ENCODE measurements at regions not wholly inside any gene's neighbourhood (a gene's known extent, or its start where the extent isn't known, plus 50 kb on each side); places are given as distances from the start of the nearest gene placed in this dataset.

DNA sequence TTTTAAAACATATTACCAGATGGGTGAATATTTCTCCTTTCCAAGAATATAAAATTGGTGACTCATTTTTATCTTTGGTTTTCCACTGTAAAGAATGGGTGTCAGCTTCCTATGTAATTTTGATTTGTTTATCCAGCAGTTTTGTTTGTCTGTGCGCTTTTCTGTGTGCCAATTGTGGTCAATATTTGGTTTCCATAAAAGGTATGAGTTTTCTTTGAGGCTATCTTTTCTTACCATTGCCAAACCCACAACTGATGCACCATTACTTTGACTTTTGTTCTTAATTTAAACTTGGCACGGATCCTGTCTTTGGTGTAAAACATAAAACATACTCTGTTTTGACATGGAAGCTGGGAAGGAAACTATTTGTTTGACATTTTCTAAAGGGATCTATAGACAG, 78.8 kb upstream of the NAV3 start:
- Histone ChIP-seq H3K9me3 (replicated peaks; ENCODE audit: control insufficient read depth, low read depth, low read length) (no peaks in the 10 kb centered on the region), H3K27me3 (ENCODE audit: control insufficient read depth, insufficient read depth, low read length) (no peaks in the 10 kb centered on the region), H3K4me3 (ENCODE audit: low read length) (no peak overlapping the region), H3K36me3 (ENCODE audit: control insufficient read depth, insufficient read depth, low read length) (no peaks in the 10 kb centered on the region), H3K4me1 (ENCODE audit: control insufficient read depth, insufficient read depth, low read length) (no peaks in the 10 kb centered on the region), H3K27ac (ENCODE audit: low read length) (no peak overlapping the region)
- WGBS (ENCODE audit: insufficient coverage), result no CpG with 5 or more reads among the region's 2 CpGs
- DNase-seq, result peak; percentile 30

DNA sequence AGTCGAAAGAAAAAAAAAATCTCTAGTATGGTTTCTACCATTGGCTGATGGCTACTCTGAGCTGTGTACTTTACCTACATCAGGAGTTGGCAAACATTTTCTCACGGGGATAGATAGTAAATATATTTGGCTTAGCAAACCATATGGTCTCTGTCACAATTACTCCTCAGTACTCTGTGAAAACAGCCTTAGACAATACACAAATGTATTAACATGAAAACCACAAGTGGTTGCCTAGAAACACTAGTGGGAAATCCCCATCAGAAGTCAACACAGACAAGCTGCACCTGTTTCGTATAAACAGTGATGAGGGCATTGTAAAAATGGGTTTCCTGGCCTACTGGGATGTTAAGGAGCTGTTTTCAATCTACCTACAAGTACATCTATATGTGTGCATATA, 84.6 kb upstream of the NAV3 start:
- no peaks in the 10 kb centered on the region for H3K27me3 ChIP-seq (ENCODE audit: control insufficient read depth, insufficient read depth, low read length)
- no peaks in the 10 kb centered on the region for H3K9me3 ChIP-seq (replicated peaks; ENCODE audit: control insufficient read depth, low read depth, low read length)
- no peak overlapping the region for H3K27ac ChIP-seq (ENCODE audit: low read length)
- H3K4me1 ChIP-seq (ENCODE audit: control insufficient read depth, insufficient read depth, low read length), result no peaks in the 10 kb centered on the region
- H3K4me3 ChIP-seq (ENCODE audit: low read length), result no peak overlapping the region
- no CpG with 5 or more reads among the region's 3 CpGs for WGBS (ENCODE audit: insufficient coverage)
- DNase-seq, result peak; percentile 46
- no peaks in the 10 kb centered on the region for H3K36me3 ChIP-seq (ENCODE audit: control insufficient read depth, insufficient read depth, low read length)

GRCh38 chr12:77745624-77746023, 85.1 kb upstream of the NAV3 start:
- DNase-seq, result no peak
- no peak overlapping the region for H3K27ac ChIP-seq (ENCODE audit: low read length)
- no peak overlapping the region for H3K4me3 ChIP-seq (ENCODE audit: low read length)
- H3K36me3 ChIP-seq (ENCODE audit: control insufficient read depth, insufficient read depth, low read length), result no peaks in the 10 kb centered on the region
- no peaks in the 10 kb centered on the region for H3K9me3 ChIP-seq (replicated peaks; ENCODE audit: control insufficient read depth, low read depth, low read length)
- no CpG with 5 or more reads among the region's 1 CpG for WGBS (ENCODE audit: insufficient coverage)
- H3K27me3 ChIP-seq (ENCODE audit: control insufficient read depth, insufficient read depth, low read length), result no peaks in the 10 kb centered on the region
- H3K4me1 ChIP-seq (ENCODE audit: control insufficient read depth, insufficient read depth, low read length), result no peaks in the 10 kb centered on the region

DNA sequence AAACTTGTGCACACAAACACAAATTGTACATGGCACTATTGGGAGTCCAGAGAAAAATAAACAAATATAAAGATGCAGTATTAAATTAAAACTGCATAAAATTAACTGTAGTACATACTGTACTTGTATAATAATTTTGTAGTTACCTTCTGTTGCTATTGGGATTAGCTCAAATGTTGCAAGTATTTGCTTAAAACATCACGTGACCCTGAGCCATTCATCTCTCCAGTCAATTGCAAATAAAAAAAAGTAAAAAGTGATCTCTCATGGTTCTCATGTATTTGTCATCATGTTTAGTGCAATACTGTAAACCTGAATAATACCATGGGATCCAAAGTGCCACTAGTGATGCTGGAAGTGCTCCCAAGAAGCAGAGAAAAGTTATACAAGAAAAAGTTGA, 88.1 kb upstream of the NAV3 start:
- DNase-seq, result no peak
- no peak overlapping the region for H3K27ac ChIP-seq (ENCODE audit: low read length)
- no peaks in the 10 kb centered on the region for H3K9me3 ChIP-seq (replicated peaks; ENCODE audit: control insufficient read depth, low read depth, low read length)
- no peak overlapping the region for H3K4me3 ChIP-seq (ENCODE audit: low read length)
- no CpG with 5 or more reads among the region's 1 CpG for WGBS (ENCODE audit: insufficient coverage)
- no peaks in the 10 kb centered on the region for H3K4me1 ChIP-seq (ENCODE audit: control insufficient read depth, insufficient read depth, low read length)
- H3K36me3 ChIP-seq (ENCODE audit: control insufficient read depth, insufficient read depth, low read length), result no peaks in the 10 kb centered on the region
- H3K27me3 ChIP-seq (ENCODE audit: control insufficient read depth, insufficient read depth, low read length), result no peaks in the 10 kb centered on the region

- Histone ChIP-seq H3K4me3 (ENCODE audit: low read length) (no peak overlapping the region), H3K27ac (ENCODE audit: low read length) (no peak overlapping the region), H3K36me3 (ENCODE audit: control insufficient read depth, insufficient read depth, low read length) (no peaks in the 10 kb centered on the region), H3K9me3 (replicated peaks; ENCODE audit: control insufficient read depth, low read depth, low read length) (peaks cover under 1% of the 10 kb centered on the region), H3K4me1 (ENCODE audit: control insufficient read depth, insufficient read depth, low read length) (no peaks in the 10 kb centered on the region), H3K27me3 (ENCODE audit: control insufficient read depth, insufficient read depth, low read length) (no peaks in the 10 kb centered on the region)
- no CpG with 5 or more reads among the region's 1 CpG for WGBS (ENCODE audit: insufficient coverage)
- no peak for DNase-seq
These were observed 88.6 kb upstream of the NAV3 start for GRCh38 chr12:77741974-77742517.

DNA sequence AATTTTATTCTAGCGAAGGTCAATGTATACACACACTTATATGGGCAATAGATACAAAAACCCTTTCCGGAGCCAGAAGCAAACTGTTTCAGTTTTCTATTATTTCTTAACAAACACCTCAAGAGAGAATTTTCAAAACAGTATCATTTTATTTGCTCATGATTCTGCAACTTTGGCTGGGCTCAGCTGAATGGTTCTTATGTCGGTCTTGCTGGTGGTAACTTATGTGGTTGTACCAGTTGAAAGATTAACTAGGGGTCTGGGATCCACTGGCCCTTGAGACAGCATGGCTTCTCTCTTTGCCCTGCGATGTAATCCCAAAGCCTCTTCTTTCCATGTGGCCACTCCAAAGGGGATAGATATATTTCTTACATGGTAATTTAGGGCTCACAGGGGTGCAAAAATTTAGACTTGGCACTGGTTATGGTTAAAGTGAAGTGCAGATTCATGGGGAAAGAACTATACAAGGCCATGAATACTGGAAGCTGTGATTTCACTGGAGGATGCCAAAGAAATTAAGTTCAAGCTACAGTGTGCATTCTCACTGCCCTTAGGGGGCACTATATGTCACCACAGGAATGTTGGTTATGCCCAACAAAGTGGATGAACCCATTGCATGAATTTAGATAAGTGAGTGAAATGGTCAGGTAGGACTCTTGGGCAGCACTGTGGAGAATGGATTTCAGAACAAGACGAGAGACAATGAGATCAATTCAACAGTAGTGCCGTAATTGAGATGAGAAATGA, 94.3 kb upstream of the NAV3 start:
- H3K27me3 ChIP-seq (ENCODE audit: control insufficient read depth, insufficient read depth, low read length), result no peaks in the 10 kb centered on the region
- WGBS (ENCODE audit: insufficient coverage), result 100% methylated on average over 1 of the region's 6 CpGs
- no peak overlapping the region for H3K27ac ChIP-seq (ENCODE audit: low read length)
- no peak for DNase-seq
- no peak overlapping the region for H3K4me3 ChIP-seq (ENCODE audit: low read length)
- no peaks in the 10 kb centered on the region for H3K4me1 ChIP-seq (ENCODE audit: control insufficient read depth, insufficient read depth, low read length)
- H3K9me3 ChIP-seq (replicated peaks; ENCODE audit: control insufficient read depth, low read depth, low read length), result peaks cover 5% of the 10 kb centered on the region
- no peaks in the 10 kb centered on the region for H3K36me3 ChIP-seq (ENCODE audit: control insufficient read depth, insufficient read depth, low read length)

DNA sequence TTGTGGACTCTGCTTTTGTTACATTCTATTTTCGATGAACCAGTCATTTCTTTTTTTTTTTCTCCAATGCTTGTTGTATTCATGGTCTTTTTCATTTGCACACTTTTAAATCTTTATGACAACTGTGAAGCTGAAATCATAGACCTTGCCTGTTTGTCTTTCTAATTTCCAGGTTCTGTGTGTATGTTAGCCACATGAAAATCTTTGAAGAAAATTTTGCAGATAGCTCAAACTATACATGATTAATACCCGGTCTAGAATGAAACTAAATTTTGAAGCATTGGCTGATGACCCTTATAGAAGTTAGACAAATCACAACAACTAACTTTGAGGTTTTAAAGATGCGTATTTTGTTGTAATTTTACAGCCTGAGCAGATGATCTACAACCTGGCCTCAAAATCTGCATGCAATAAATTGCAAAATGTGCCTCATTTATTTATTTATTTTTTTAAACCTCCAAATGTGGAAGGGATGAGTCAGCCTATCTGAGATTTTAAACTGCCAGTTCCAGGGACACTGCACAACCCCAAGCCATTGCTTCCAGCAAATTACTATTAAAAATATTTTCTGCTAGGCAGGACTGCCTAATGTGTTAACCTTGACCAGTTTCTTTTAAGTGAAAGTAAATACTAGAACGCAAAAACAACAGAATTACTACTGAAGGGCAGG, 96.3 kb upstream of the NAV3 start:
- WGBS (ENCODE audit: insufficient coverage), result 67% methylated on average over 1 of the region's 4 CpGs
- Histone ChIP-seq H3K4me3 (ENCODE audit: low read length) (no peak overlapping the region), H3K36me3 (ENCODE audit: control insufficient read depth, insufficient read depth, low read length) (no peaks in the 10 kb centered on the region), H3K9me3 (replicated peaks; ENCODE audit: control insufficient read depth, low read depth, low read length) (peaks cover 5% of the 10 kb centered on the region), H3K27ac (ENCODE audit: low read length) (no peak overlapping the region), H3K27me3 (ENCODE audit: control insufficient read depth, insufficient read depth, low read length) (no peaks in the 10 kb centered on the region), H3K4me1 (ENCODE audit: control insufficient read depth, insufficient read depth, low read length) (no peaks in the 10 kb centered on the region)
- DNase-seq, result no peak

GRCh38 chr12:77728018-77728417, 102.7 kb upstream of the NAV3 start:
- Histone ChIP-seq H3K27me3 (ENCODE audit: control insufficient read depth, insufficient read depth, low read length) (no peaks in the 10 kb centered on the region), H3K36me3 (ENCODE audit: control insufficient read depth, insufficient read depth, low read length) (no peaks in the 10 kb centered on the region), H3K4me3 (ENCODE audit: low read length) (no peak overlapping the region), H3K27ac (ENCODE audit: low read length) (no peak overlapping the region), H3K4me1 (ENCODE audit: control insufficient read depth, insufficient read depth, low read length) (no peaks in the 10 kb centered on the region), H3K9me3 (replicated peaks; ENCODE audit: control insufficient read depth, low read depth, low read length) (no peaks in the 10 kb centered on the region)
- no peak for DNase-seq
- WGBS (ENCODE audit: insufficient coverage), result 80% methylated on average over 1 of the region's 2 CpGs

DNA sequence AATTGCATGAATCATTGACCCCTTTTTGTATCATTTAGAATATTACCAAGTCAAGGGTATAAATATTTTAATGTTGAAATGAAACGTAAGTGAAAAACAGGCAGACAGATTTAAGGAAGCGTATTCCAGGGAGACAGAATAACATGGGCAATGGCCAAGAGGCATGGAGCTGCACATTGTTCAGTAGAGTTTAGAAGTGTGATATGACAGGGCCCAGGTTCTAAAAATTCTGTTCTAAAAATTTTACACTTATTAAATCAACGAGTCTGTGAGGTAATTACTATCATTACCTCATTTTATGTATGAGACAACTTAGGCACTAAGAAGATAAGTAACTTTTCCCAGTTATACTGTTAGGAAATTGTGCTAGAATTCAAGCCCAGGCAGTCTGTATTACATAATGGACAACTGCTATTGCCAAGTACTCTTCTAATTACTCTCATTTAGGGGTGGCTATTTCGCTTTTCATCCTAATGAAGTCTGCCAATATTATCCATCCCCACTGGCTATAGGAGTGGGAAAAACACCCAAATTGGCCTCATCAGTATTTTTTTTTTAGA, 103.2 kb upstream of the NAV3 start:
- Histone ChIP-seq H3K9me3 (replicated peaks; ENCODE audit: control insufficient read depth, low read depth, low read length) (no peaks in the 10 kb centered on the region), H3K27me3 (ENCODE audit: control insufficient read depth, insufficient read depth, low read length) (no peaks in the 10 kb centered on the region), H3K27ac (ENCODE audit: low read length) (no peak overlapping the region), H3K4me1 (ENCODE audit: control insufficient read depth, insufficient read depth, low read length) (no peaks in the 10 kb centered on the region), H3K4me3 (ENCODE audit: low read length) (no peak overlapping the region), H3K36me3 (ENCODE audit: control insufficient read depth, insufficient read depth, low read length) (no peaks in the 10 kb centered on the region)
- peak; percentile 21 for DNase-seq
- WGBS (ENCODE audit: insufficient coverage), result no CpG with 5 or more reads among the region's 4 CpGs

GRCh38 chr12:77725611-77726010, 105.1 kb upstream of the NAV3 start:
- no peak for DNase-seq
- H3K36me3 ChIP-seq (ENCODE audit: control insufficient read depth, insufficient read depth, low read length), result no peaks in the 10 kb centered on the region

More at GRCh38 chr12:77725611-77726010, 105.1 kb upstream of the NAV3 start:
- no peak overlapping the region for H3K27ac ChIP-seq (ENCODE audit: low read length)
- no peaks in the 10 kb centered on the region for H3K9me3 ChIP-seq (replicated peaks; ENCODE audit: control insufficient read depth, low read depth, low read length)
- H3K4me1 ChIP-seq (ENCODE audit: control insufficient read depth, insufficient read depth, low read length), result no peaks in the 10 kb centered on the region
- H3K4me3 ChIP-seq (ENCODE audit: low read length), result no peak overlapping the region
- no peaks in the 10 kb centered on the region for H3K27me3 ChIP-seq (ENCODE audit: control insufficient read depth, insufficient read depth, low read length)
- WGBS (ENCODE audit: insufficient coverage), result 93% methylated on average over 2 of the region's 3 CpGs

Measured in muscle of leg (tissue), 3 donors.